K562 (cell line): ENCODE measurements at regions not wholly inside any gene's neighbourhood (a gene's known extent, or its start where the extent isn't known, plus 50 kb on each side); places are given as distances from the start of the nearest gene placed in this dataset.

Experiments used
- ATAC-seq: fragments of 200-7000 bp; cut with Tn5 transposase; 3 replicates; pipeline ENCODE4 v1.9.1; 2020; ENCODE audit warnings: moderate library complexity
- BruUV-seq: library from RNA; stranded (reverse); fragments of 400-500 nt; replicated peaks from 2 replicates; lab custom pipeline; 2021; lab: Mats Ljungman, UMichigan
- CTCF ChIA-PET: fragments of 300-600 bp; formaldehyde crosslinking; extraction: SDS; loops from one replicate; lab custom pipeline; 2021; ENCODE audit warnings: low intra/inter-chr PET ratio; lab: Yijun Ruan, JAX
- POLR2A ChIA-PET: fragments of 300-600, 350-650 bp; sonication (Branson Sonifier 250); formaldehyde crosslinking; extraction: SDS; loops from one replicate; lab custom pipeline; 2021; ENCODE audit warnings: antibody characterized with exemption, inconsistent platforms; lab: Yijun Ruan, JAX
- DNase-seq, 4 experiments: peaks; one replicate each; pipeline versions ENCODE4 v3.0.0 to v3.0.0-alpha.2; 2011 to 2018; ENCODE audit warnings: low spot score in 3 of 4, mixed read lengths in 3 of 4; ENCODE audit errors: extremely low read depth in 1 of 4
- FAIRE-seq: peaks from 2 replicates; lab custom pipeline; 2011; peaks lifted over from hg19 to GRCh38; lab: Jason Lieb, UNC
- H2AFZ ChIP-seq: 2 replicates; pipeline ENCODE4 v1.6.0; 2011; ENCODE audit warnings: low read depth, low read length, control low read depth, inconsistent platforms
- H3K27ac ChIP-seq: fragments of 200-600 bp; 3 replicates; pipeline ENCODE4 v1.8.0; 2011; ENCODE audit warnings: low read depth, mild to moderate bottlenecking, control low read depth, inconsistent platforms, low read length, moderate library complexity, mixed read lengths; ENCODE audit errors: extremely low read depth
- H3K27me3 ChIP-seq, 2 experiments: fragments of 300-600 bp in 1 of 2; 2 replicates in 1 of 2; 3 replicates in 1 of 2; pipeline versions ENCODE4 v1.6.0 to v1.8.0; 2011; ENCODE audit warnings: inconsistent platforms in 2 of 2, low read length in 2 of 2, mild to moderate bottlenecking in 1 of 2, mixed read lengths in 1 of 2, moderate library complexity in 1 of 2; ENCODE audit not compliant: control insufficient read depth in 2 of 2, insufficient read depth in 2 of 2
- H3K36me3 ChIP-seq: fragments of 300-600 bp; 3 replicates; pipeline ENCODE4 v1.8.0; 2011; ENCODE audit warnings: mild to moderate bottlenecking, low read length, inconsistent platforms; ENCODE audit not compliant: control insufficient read depth, insufficient read depth
- H3K4me1 ChIP-seq, 2 experiments: fragments of 200-600 bp in 1 of 2; replicated peaks in 1 of 2; 2 replicates in 1 of 2; 3 replicates in 1 of 2; pipeline versions ENCODE4 v1.5.1 to v1.8.0; 2011; ENCODE audit warnings: inconsistent platforms in 2 of 2, low read length in 2 of 2, mild to moderate bottlenecking in 1 of 2, mixed read lengths in 1 of 2, moderate library complexity in 1 of 2; ENCODE audit not compliant: control insufficient read depth in 2 of 2, insufficient read depth in 2 of 2
- H3K4me2 ChIP-seq: 2 replicates; pipeline ENCODE4 v1.6.1; 2011; ENCODE audit warnings: low read length, control low read depth, inconsistent platforms, mixed read lengths; ENCODE audit not compliant: insufficient read depth
- H3K4me3 ChIP-seq: fragments of 200-600 bp; sonication (generic), shearing (Covaris generic); 2 replicates; pipeline ENCODE4 v1.5.1; 2016; ENCODE audit warnings: control low read depth, inconsistent platforms
- H3K79me2 ChIP-seq: fragments of 200-600 bp; 3 replicates; pipeline ENCODE4 v1.8.0; 2011; ENCODE audit warnings: low read length, inconsistent platforms; ENCODE audit not compliant: control insufficient read depth, insufficient read depth
- H3K9ac ChIP-seq, 2 experiments: 2 replicates each; pipeline versions ENCODE4 v1.6.0 to v1.6.1; 2011; ENCODE audit warnings: low read depth in 2 of 2, low read length in 2 of 2, control low read depth in 1 of 2, inconsistent platforms in 1 of 2, mild to moderate bottlenecking in 1 of 2, mixed read lengths in 1 of 2; ENCODE audit not compliant: insufficient read depth in 1 of 2
- H3K9me1 ChIP-seq: one replicate; pipeline ENCODE4 v1.6.0; 2011; ENCODE audit warnings: inconsistent platforms, mild to moderate bottlenecking, low read length, moderate library complexity; ENCODE audit not compliant: control insufficient read depth, insufficient read depth
- H3K9me3 ChIP-seq: replicated peaks from 2 replicates; pipeline ENCODE4 v1.5.1; 2011; ENCODE audit warnings: low read depth, low read length, inconsistent platforms; ENCODE audit not compliant: control insufficient read depth, insufficient read depth
- H4K20me1 ChIP-seq: replicated peaks from 2 replicates; pipeline ENCODE4 v1.6.1; 2011; ENCODE audit warnings: low read length, inconsistent platforms, mixed read lengths; ENCODE audit not compliant: control insufficient read depth, insufficient read depth
- RAD21 ChIP-seq, 2 experiments: fragments of 250-450 bp in 1 of 2; fragments of 450-650 bp in 1 of 2; sonication (Bioruptor Pico) in 1 of 2; formaldehyde crosslinking in 1 of 2; IDR thresholded peaks in 1 of 2; conservative IDR thresholded peaks in 1 of 2; 2 replicates each; pipeline versions ENCODE4 v1.4.0 to v1.8.0; 2020 to 2022; ENCODE audit warnings: mild to moderate bottlenecking in 2 of 2, moderate library complexity in 1 of 2
- SP2 ChIP-seq: IDR thresholded peaks from 2 replicates; pipeline ENCODE4 v1.6.1; 2011; ENCODE audit warnings: mild to moderate bottlenecking, low read depth, low read length, moderate library complexity; ENCODE audit not compliant: poor library complexity, severe bottlenecking; ENCODE audit errors: extremely low read depth
- YY1 ChIP-seq, 3 experiments: IDR thresholded peaks; 2 replicates each; pipeline ENCODE4 v1.6.1; 2011; ENCODE audit warnings: low read length in 2 of 3, mild to moderate bottlenecking in 2 of 3, moderate library complexity in 2 of 3, borderline replicate concordance in 1 of 3, control low read depth in 1 of 3, low read depth in 1 of 3; ENCODE audit not compliant: insufficient read depth in 3 of 3, insufficient replicate concordance in 2 of 3, control insufficient read depth in 1 of 3, insufficient read length in 1 of 3; ENCODE audit errors: extremely low read depth in 1 of 3
- ZBTB1 ChIP-seq: sonication (generic); formaldehyde crosslinking; IDR thresholded peaks from 2 replicates; pipeline ENCODE4 v1.8.1; 2023; ENCODE audit warnings: missing genetic modification reagents, low read depth, mild to moderate bottlenecking, borderline replicate concordance
- WGBS: fragments of 100-300 bp; shearing (Covaris generic); methylation state at CpG from one replicate; pipeline ENCODE4 v1.1.6; 2016; ENCODE audit warnings: low coverage, mixed read lengths; ENCODE audit not compliant: insufficient coverage; ENCODE audit errors: missing lambda C conversion rate; 5-methylcytosine and 5-hydroxymethylcytosine counted together
- in situ Hi-C: fragments of 300-500 bp; cut with MboI; formaldehyde crosslinking; loops from 4 replicates; pipeline ENCODE4 v1.15.0; 2018; ENCODE audit warnings: inconsistent platforms, mixed read lengths
- intact Hi-C: fragments of 100-400 bp; cut with micrococcal nuclease; formaldehyde crosslinking; loops from 2 replicates; pipeline ENCODE4 v1.14.2; 2022
- TF ChIP-seq, protein P1 (sequence below): IDR thresholded peaks from 2 replicates; pipeline ENCODE4 v1.6.1; 2014; ENCODE audit warnings: antibody characterized with exemption
- TF ChIP-seq, protein P2 (sequence below), 3 experiments: IDR thresholded peaks in 2 of 3; conservative IDR thresholded peaks in 1 of 3; 2 replicates each; pipeline ENCODE4 v1.5.1; 2011 to 2012; ENCODE audit warnings: low read length in 3 of 3, mild to moderate bottlenecking in 3 of 3, control low read depth in 2 of 3, improper control_type of control experiment in 1 of 3, inconsistent platforms in 1 of 3, low read depth in 1 of 3, mixed read lengths in 1 of 3, moderate library complexity in 1 of 3; ENCODE audit not compliant: insufficient read depth in 2 of 3

DNA sequence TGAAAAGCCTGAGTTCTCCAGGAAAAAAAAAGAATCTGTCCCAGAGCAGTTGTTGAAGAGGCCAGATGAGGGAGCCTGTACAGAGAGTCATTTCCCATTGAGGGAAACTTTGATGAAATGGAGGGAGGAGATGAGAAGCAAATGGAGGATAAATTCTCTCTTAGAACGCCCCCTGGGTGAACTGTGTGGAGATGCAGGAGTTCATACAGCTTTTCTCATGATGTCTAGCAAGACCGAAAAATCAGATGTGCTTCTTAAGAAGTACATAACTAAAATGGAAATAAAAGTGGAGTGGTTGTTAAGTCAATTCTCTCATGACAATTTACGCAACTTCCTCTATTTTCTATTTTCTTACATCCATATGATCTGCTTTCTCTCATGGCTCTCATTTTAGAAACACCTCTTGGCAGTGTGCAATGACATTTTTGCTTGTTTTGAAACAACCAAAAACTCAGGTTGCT is 1263.1 kb downstream of the PCDH9 start:
- H3K27me3 ChIP-seq = no peaks in the 10 kb centered on the region
- no peaks in the 10 kb centered on the region for H3K79me2 ChIP-seq
- H3K9me3 ChIP-seq = no peaks in the 10 kb centered on the region
- no peak for FAIRE-seq
- H2AFZ ChIP-seq = no peak overlapping the region
- BruUV-seq = no TSS peak
- no peaks in the 10 kb centered on the region for H3K36me3 ChIP-seq
- no peak overlapping the region for H3K27ac ChIP-seq
- intact Hi-C loops = no loop called here
- H3K4me2 ChIP-seq = no peak overlapping the region
- in situ Hi-C loops = no loop called here
- H4K20me1 ChIP-seq = no peaks in the 10 kb centered on the region
- POLR2A ChIA-PET = no interaction called here
- CTCF ChIA-PET = no interaction called here
- no peaks in the 10 kb centered on the region for H3K9me1 ChIP-seq
- peak in 3 of 4 experiments; percentile 2 to 9 (median 4) for DNase-seq
- TF ChIP-seq, protein P1, sequence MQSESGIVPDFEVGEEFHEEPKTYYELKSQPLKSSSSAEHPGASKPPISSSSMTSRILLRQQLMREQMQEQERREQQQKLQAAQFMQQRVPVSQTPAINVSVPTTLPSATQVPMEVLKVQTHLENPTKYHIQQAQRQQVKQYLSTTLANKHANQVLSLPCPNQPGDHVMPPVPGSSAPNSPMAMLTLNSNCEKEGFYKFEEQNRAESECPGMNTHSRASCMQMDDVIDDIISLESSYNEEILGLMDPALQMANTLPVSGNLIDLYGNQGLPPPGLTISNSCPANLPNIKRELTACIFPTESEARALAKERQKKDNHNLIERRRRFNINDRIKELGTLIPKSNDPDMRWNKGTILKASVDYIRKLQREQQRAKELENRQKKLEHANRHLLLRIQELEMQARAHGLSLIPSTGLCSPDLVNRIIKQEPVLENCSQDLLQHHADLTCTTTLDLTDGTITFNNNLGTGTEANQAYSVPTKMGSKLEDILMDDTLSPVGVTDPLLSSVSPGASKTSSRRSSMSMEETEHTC = no peak
- TF ChIP-seq, protein P2, sequence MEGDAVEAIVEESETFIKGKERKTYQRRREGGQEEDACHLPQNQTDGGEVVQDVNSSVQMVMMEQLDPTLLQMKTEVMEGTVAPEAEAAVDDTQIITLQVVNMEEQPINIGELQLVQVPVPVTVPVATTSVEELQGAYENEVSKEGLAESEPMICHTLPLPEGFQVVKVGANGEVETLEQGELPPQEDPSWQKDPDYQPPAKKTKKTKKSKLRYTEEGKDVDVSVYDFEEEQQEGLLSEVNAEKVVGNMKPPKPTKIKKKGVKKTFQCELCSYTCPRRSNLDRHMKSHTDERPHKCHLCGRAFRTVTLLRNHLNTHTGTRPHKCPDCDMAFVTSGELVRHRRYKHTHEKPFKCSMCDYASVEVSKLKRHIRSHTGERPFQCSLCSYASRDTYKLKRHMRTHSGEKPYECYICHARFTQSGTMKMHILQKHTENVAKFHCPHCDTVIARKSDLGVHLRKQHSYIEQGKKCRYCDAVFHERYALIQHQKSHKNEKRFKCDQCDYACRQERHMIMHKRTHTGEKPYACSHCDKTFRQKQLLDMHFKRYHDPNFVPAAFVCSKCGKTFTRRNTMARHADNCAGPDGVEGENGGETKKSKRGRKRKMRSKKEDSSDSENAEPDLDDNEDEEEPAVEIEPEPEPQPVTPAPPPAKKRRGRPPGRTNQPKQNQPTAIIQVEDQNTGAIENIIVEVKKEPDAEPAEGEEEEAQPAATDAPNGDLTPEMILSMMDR (IDR thresholded peaks at IDR 0.05 in 2 of 3, conservative IDR thresholded peaks at IDR 0.05 in 1 of 3; ENCODE audit: insufficient read depth in 2 of 3, low read depth in 1 of 3, low read length in 3 of 3) = peak in 1 of 3 experiments; percentile 14; a peak in 1 of 6 replicates
- TF ChIP-seq RAD21 (CRISPR knock-in tag; conservative IDR thresholded peaks at IDR 0.05 in 1 of 2, IDR thresholded peaks at IDR 0.05 in 1 of 2) (peak in 1 of 2 experiments; percentile 31; a peak in 1 of 4 replicates), SP2 (no peak), YY1 (IDR thresholded peaks at IDR 0.05; ENCODE audit: borderline replicate concordance in 1 of 3, control insufficient read depth in 1 of 3, extremely low read depth in 1 of 3, insufficient read depth in 3 of 3, insufficient read length in 1 of 3, insufficient replicate concordance in 2 of 3, low read depth in 1 of 3, low read length in 2 of 3) (peak in 1 of 3 experiments; percentile 34), ZBTB1 (CRISPR knock-in tag) (no peak)
- H3K4me3 ChIP-seq = no peak overlapping the region
- H3K9ac ChIP-seq = no peak overlapping the region
- H3K4me1 ChIP-seq = no peaks in the 10 kb centered on the region
- ATAC-seq = no peak
- 17% methylated on average over 3 of the region's 3 CpGs for WGBS
